GM18870 (cell line): ENCODE measurements at regions not wholly inside any gene's neighbourhood (a gene's known extent, or its start where the extent isn't known, plus 50 kb on each side); places are given as distances from the start of the nearest gene placed in this dataset.
"Not testable (repeated sequence)": the region's sequence is repeated elsewhere in the genome, so short reads cannot be mapped to it uniquely, and the experiment has no call there.

Experiments used
- ATAC-seq: cut with Tn5 transposase; IDR thresholded peaks from one replicate; pipeline ENCODE4 v1.9.1; 2021; ENCODE audit warnings: moderate library complexity; ENCODE audit not compliant: unreplicated experiment

GRCh38 chr6:139531148-139532115 is 157.0 kb upstream of the CITED2 start:
- ATAC-seq, result no peak

- ATAC-seq, result no peak
These were observed 156.1 kb upstream of the CITED2 start for GRCh38 chr6:139530561-139530960.

GRCh38 chr6:139529420-139529819 is 155.0 kb upstream of the CITED2 start:
- no peak for ATAC-seq

- no peak for ATAC-seq
These were observed 154.0 kb upstream of the CITED2 start for GRCh38 chr6:139528471-139528870.

GRCh38 chr6:139525415-139525814 is 151.0 kb upstream of the CITED2 start:
- ATAC-seq, result no peak

GRCh38 chr6:139523986-139524385 is 149.5 kb upstream of the CITED2 start:
- no peak for ATAC-seq

- no peak for ATAC-seq
These were observed 148.2 kb upstream of the CITED2 start for GRCh38 chr6:139522511-139523220.

- no peak for ATAC-seq
These were observed 146.9 kb upstream of the CITED2 start for GRCh38 chr6:139521338-139521737.

- no peak for ATAC-seq
These were observed 145.9 kb upstream of the CITED2 start for GRCh38 chr6:139520321-139520768.

- ATAC-seq, result no peak
These were observed 145.2 kb upstream of the CITED2 start for GRCh38 chr6:139519571-139520031.

- ATAC-seq, result no peak
These were observed 144.6 kb upstream of the CITED2 start for GRCh38 chr6:139519097-139519496.

- no peak for ATAC-seq
These were observed 144.2 kb upstream of the CITED2 start for GRCh38 chr6:139518556-139519091.

GRCh38 chr6:139517998-139518555 is 143.6 kb upstream of the CITED2 start:
- not testable (repeated sequence) for ATAC-seq

- no peak for ATAC-seq
These were observed 141.1 kb upstream of the CITED2 start for GRCh38 chr6:139515511-139515910.

- no peak for ATAC-seq
These were observed 140.4 kb upstream of the CITED2 start for GRCh38 chr6:139514819-139515218.

GRCh38 chr6:139510040-139510790 is 135.8 kb upstream of the CITED2 start:
- no peak for ATAC-seq

- ATAC-seq, result no peak
These were observed 134.7 kb upstream of the CITED2 start for GRCh38 chr6:139509167-139509566.

- ATAC-seq, result no peak
These were observed 134.1 kb upstream of the CITED2 start for GRCh38 chr6:139508576-139508975.

- ATAC-seq, result no peak
These were observed 133.6 kb upstream of the CITED2 start for GRCh38 chr6:139508023-139508422.

GRCh38 chr6:139500977-139501376 is 126.5 kb upstream of the CITED2 start:
- ATAC-seq, result no peak
